Right hindlimb (tissue), 1 donor: ENCODE measurements at regions not wholly inside any gene's neighbourhood (a gene's known extent, or its start where the extent isn't known, plus 50 kb on each side); places are given as distances from the start of the nearest gene placed in this dataset.

Experiments
- DNase-seq: peaks from one replicate; pipeline ENCODE4 v3.0.0-alpha.2; 2018

DNA sequence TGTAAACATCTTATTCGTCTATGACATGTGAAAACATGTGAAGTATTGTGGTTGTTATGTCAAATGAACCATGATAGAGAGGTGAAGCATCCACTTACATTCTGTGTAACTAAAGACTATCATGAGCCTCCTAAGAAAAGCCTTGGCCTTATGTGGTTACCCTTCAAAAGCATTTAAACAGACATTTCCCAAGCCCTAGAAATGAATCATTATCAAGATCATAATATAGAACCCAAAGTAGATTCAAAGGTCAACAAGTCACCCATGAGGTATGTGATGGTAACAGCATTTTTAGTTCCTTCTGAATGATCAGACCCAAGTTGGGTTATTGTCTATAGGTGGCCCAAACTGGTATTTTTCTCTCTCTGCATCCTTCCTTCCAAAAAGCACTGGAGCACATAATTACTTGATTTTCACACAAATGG is 408.0 kb downstream of the TBL1XR1 start:
- DNase-seq = no peak

DNA sequence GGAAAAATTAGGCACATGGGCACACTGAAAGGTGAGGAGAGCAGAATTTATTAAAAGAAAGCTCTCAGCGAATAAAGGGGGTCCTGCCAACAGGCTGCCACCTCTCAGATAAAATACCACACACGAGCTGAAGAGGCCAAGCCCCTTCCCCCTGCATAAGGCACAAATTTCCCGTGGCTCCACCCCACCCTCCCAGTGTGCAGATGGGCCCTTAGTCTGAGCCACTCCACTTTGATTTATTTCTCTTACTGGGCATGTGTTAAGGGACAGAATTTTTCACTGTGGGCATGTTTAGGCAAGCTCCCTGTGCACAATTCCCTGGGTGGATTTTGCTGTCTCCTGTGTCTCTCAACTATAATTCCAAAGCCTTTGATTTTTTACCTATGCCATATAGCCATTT is 409.8 kb downstream of the TBL1XR1 start:
- DNase-seq = no peak

DNA sequence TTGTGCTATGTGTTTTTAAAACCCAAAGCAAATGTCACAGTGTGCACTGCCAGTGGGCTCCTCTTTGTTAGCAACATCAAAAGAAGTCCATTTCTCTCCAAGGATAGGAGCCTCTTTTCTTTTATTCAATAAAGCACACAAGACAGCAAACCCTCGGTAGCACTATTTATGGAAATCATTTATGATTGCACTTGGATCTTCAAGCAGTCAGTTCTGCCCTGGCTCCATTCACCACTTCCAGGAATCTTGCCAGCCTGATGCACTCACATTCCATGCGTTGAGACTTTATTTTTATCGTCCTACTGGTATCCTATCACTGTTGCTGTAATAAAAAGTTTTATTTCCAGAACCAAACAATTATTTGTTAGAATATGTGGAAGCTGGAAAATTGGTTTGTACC is 412.1 kb downstream of the TBL1XR1 start:
- DNase-seq = peak; percentile 30

GRCh38 chr3:176780766-176781165 is 416.5 kb downstream of the TBL1XR1 start:
- DNase-seq = no peak

DNA sequence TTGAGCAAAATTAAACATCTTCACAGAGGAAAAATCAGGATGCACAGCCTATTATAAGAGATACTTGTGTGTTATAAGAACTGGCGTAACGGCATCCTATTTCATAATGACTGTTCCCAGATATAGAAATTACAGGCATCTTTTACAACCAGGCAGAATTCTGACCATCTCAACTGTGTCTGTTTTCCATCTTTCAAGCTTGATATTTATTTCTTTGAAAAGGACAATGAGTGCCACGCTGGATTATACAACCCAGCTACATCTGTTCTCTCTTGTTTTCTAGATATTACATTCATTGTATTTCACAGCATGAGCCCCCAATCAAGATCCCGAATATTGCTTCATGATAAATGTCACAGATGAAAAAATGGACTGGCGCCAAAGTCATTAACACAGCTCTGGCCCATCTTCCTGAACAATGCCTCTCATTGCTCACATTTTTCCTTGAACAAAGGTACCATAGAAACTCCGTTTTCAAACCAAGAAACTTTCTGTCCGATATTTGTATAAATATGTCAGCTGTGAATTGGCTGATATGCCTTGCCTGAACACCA is 420.6 kb downstream of the TBL1XR1 start:
- no peak for DNase-seq

GRCh38 chr3:176769547-176770190 is 427.6 kb downstream of the TBL1XR1 start:
- DNase-seq = no peak

DNA sequence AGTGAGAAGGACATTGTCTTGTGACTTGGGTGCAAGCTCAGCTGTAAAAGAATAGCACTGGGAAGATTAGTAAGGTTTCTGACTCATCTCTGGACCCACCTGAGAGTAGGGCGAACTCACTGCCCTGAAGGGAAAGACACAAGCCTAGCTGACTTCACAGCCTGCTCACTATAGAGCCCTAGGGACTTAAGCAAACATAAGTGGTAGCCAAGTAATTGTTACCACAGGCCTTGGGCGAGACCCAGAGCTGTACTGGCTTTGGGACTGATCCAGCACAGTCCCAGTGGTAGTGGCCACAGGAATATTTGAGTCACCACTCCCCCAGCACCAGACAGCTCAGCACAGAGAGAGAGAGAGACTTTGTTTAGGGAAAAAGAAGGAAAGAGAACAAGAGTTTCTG is 429.9 kb downstream of the TBL1XR1 start:
- peak; percentile 34 for DNase-seq

GRCh38 chr3:176766862-176767261 is 430.4 kb downstream of the TBL1XR1 start:
- DNase-seq = no peak

GRCh38 chr3:176765382-176765900 is 431.8 kb downstream of the TBL1XR1 start:
- DNase-seq = no peak

DNA sequence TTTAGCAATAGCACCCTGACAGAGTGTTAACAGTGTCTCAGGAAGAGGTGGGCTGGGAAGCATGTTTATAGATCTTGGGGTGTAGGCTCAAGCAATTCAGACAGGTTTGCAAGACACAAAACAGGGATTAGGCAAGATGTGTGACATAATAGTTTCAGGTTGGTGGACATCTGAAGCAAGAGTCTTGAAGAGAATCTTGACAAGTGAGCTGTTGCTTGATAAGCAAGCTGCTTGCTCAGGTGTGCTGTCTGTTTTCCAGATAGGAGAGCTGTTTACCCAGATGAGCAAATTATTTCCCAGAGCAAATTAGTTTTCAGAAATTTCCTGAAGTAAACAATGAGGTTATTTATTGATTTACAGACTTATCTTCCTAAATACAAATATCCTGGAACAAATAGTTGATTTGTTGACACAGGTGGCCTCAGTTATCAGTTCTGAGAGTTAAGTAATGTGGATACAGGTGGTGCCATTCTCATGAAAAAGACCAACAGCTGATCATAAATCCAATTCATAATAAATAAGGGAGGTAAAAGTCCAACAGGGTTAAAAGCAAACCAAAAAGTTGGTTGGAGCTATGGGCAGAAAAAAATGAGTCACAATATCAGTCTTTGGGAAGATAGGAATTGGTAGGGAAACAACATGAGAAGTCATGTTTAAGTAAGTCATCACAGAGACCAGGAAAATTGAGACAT is 437.3 kb downstream of the TBL1XR1 start:
- no peak for DNase-seq

- DNase-seq = no peak
These were observed 439.9 kb downstream of the TBL1XR1 start for GRCh38 chr3:176757429-176757828.

- DNase-seq = no peak
These were observed 441.3 kb downstream of the TBL1XR1 start for GRCh38 chr3:176755977-176756376.

DNA sequence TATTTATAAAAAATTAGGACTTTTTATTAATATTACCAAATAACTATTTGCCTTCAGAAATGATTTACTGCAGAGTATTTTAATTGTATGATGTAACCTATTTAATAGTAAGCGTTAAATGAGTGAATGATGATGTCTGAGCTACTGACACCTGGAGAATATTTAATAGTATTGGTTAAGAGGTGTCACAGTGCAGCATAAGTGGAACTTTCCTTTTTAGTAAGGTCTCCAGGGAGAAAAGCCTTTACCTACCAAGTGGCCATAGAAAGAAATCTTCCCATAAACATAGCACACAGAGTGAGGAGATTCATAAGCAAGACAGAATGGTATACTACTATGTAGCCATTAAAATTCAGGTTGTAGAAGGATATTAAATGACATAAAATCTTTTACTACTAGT is 441.7 kb downstream of the TBL1XR1 start:
- no peak for DNase-seq

DNA sequence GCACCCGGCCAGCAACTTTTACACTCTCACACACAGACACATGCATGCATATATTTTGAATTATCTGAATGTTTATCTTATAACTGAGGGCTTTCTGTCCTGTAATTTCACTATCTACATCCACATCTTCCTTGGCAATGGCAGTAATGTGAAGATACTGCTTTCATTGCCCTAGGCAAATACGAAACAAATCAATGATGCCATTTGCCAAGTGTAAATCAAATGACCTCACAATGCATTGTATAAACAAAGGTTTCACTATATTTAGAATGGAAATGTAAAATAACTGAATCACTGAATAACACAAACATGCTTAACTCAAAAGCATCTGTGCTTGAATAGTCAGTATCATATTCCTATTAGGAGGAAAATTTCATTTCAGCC is 455.6 kb downstream of the TBL1XR1 start:
- no peak for DNase-seq

- DNase-seq = no peak
These were observed 456.2 kb downstream of the TBL1XR1 start for GRCh38 chr3:176740906-176741663.

DNA sequence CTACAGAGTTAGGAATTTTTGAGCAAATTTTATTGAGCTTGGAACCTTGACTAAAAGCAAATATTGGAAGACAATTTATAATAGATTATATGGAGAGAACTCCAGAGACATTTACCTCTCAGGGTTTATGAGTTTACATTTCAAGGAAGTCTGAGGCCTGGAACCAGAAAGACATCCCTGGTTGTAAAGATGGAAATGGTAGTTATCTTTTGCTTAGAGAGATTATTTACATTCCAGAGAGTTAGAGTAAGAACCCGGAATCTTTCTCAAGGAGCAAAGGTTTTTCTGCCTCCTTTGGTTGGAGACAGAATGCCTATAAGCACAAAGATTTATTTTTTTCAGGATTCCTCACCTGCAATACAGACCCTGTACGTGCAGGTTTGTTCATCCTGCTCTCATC is 458.1 kb downstream of the TBL1XR1 start:
- DNase-seq = no peak

DNA sequence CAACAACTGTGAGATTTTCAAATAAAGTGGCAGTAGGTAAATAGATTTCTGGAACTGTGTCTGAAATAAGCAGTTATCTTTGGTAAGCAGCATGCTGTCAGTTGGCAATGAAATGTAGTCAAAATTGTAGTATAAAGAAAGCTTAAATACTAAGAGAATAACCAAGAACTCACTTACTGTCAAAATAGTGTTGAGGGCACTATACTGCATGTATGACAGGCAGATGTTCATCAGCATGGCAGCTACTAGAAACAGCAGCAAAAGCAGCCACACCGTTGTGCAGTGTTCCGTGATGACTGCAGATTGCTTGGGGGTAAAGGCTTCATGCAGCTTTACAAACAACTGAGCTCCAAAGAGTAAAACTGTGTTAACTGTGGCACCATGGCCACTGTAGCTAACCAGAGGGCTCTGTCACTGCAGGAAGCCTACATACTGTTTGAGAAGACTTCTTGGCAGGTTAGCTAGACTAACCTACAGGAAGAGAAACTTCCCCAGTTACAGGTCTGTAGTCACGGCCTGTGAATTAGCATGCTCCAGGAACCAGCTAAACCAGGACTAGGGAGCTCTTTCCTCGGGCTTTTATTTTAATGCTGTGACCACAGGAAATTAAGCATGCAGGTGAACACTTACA is 459.7 kb downstream of the TBL1XR1 start:
- no peak for DNase-seq

DNA sequence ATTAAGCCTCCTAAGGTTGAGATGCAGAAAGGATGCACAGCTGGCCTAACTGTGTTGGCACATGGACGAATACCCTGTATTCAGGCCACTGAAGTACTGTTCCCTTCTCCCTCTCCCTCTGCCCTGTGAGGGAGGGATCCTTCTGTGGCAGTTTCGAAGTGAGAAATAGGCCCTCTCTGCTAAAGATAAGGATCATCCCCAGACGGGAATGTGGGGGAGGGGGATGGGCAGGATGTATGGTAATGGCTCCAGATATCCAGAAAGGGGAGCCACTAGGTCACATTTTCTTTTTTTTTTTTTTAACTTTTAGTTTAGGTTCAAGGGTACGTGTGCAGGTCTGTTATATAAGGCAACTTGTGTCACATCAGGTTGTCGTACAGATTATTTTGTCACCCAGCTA is 463.1 kb downstream of the TBL1XR1 start:
- no peak for DNase-seq

DNA sequence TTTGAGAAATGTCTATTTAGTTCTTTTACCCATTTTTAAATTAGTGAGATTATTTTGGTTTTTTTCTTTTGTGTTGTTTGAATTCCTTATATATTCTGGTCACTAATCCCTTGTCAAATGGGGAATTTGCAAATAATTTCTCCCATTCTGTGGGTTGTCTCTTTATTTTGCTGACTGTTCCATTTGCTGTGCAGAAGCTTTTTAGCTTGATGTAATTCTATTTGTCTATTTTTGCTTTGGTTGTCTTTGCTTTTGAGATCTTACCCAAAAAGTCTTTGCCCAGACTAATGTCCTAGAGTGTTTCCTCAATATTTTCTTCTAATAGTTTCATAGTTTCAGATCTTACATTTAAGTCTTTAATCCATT is 472.9 kb downstream of the TBL1XR1 start:
- no peak for DNase-seq

- no peak for DNase-seq
These were observed 473.4 kb downstream of the TBL1XR1 start for GRCh38 chr3:176723758-176724393.

DNA sequence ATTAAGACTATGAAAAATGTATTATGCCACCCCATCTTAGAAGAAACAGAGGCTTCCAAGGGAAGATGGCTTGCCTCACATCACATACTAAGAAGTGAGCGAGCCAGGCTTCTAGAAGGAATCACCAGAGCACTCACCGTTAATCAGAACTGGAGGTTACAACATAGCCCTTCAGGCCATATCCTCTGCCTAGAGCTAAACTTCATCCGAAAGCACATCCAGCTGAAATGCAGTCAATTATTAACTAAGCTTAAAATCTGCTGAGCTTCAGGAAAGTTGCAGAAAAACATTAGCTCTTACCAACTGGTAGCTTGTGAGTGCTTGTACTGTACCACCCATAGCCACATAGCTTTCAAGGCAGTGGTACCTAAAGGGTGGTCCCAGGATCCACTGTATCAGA is 483.2 kb downstream of the TBL1XR1 start:
- DNase-seq = no peak

- DNase-seq = no peak
These were observed 485.1 kb downstream of the TBL1XR1 start for GRCh38 chr3:176712191-176712590.

- DNase-seq = no peak
These were observed 498.0 kb downstream of the TBL1XR1 start for GRCh38 chr3:176699288-176699687.
